CD4-positive, alpha-beta T cell (primary cell): ENCODE measurements at regions not wholly inside any gene's neighbourhood (a gene's known extent, or its start where the extent isn't known, plus 50 kb on each side); places are given as distances from the start of the nearest gene placed in this dataset.
"Not testable (repeated sequence)": the region's sequence is repeated elsewhere in the genome, so short reads cannot be mapped to it uniquely, and the experiment has no call there.

Source experiments
- ATAC-seq: fragments of 200-7000 bp; cut with Tn5 transposase; one replicate; pipeline ENCODE4 v1.10.0; 2022; ENCODE audit warnings: mild to moderate bottlenecking; ENCODE audit not compliant: poor library complexity
- CTCF ChIA-PET: fragments of 350-600 bp; sonication (Branson Sonifier 250); formaldehyde crosslinking; loops from one replicate; lab custom pipeline; 2021; ENCODE audit warnings: antibody characterized with exemption, inconsistent platforms; lab: Charles Lee
- POLR2A ChIA-PET: fragments of 350-600 bp; sonication (Branson Sonifier 250); formaldehyde crosslinking; loops from one replicate; lab custom pipeline; 2021; ENCODE audit warnings: antibody characterized with exemption, inconsistent platforms; lab: Charles Lee
- DNase-seq, 14 experiments: peaks; one replicate each; pipeline ENCODE4 v3.0.0-alpha.2; 2013 to 2020; ENCODE audit warnings: mixed read lengths in 2 of 14
- H3K27ac ChIP-seq, 2 donors: one replicate each; pipeline versions ENCODE4 v1.5.1 to v1.7.0; 2013; ENCODE audit warnings: low read length in 2 of 2, low read depth in 1 of 2, mild to moderate bottlenecking in 1 of 2
- H3K27me3 ChIP-seq, 2 experiments: 1 replicate in 1 of 2; 2 replicates in 1 of 2; pipeline versions ENCODE4 v1.6.1 to v1.7.0; 2013; ENCODE audit warnings: low read length in 2 of 2, control low read depth in 1 of 2, mild to moderate bottlenecking in 1 of 2, moderate library complexity in 1 of 2; ENCODE audit not compliant: insufficient read depth in 2 of 2, control insufficient read depth in 1 of 2
- H3K36me3 ChIP-seq: one replicate; pipeline ENCODE4 v1.6.1; 2013; ENCODE audit warnings: low read length, control low read depth; ENCODE audit not compliant: insufficient read depth
- H3K4me1 ChIP-seq: one replicate; pipeline ENCODE4 v1.6.1; 2013; ENCODE audit warnings: low read length, control low read depth; ENCODE audit not compliant: insufficient read depth
- H3K4me3 ChIP-seq: one replicate; pipeline ENCODE4 v1.5.1; 2013; ENCODE audit warnings: mild to moderate bottlenecking, low read length, moderate library complexity
- H3K9me3 ChIP-seq, 2 experiments: 1 replicate in 1 of 2; 2 replicates in 1 of 2; pipeline versions ENCODE4 v1.6.1 to v1.7.0; 2013; ENCODE audit warnings: low read length in 2 of 2, mild to moderate bottlenecking in 2 of 2, control low read depth in 1 of 2, moderate library complexity in 1 of 2; ENCODE audit not compliant: control insufficient read depth in 1 of 2, insufficient read depth in 1 of 2
- H3K27ac Mint-ChIP-seq: one replicate; pipeline ENCODE4 v1.8.0; 2020; ENCODE audit warnings: mixed read lengths
- H3K27me3 Mint-ChIP-seq: one replicate; pipeline ENCODE4 v1.8.0; 2021; ENCODE audit warnings: mixed read lengths
- H3K36me3 Mint-ChIP-seq: one replicate; pipeline ENCODE4 v1.8.0; 2021; ENCODE audit warnings: low read depth, mixed read lengths
- H3K4me1 Mint-ChIP-seq: one replicate; pipeline ENCODE4 v1.8.0; 2021; ENCODE audit warnings: low read depth, mixed read lengths
- H3K4me3 Mint-ChIP-seq: one replicate; pipeline ENCODE4 v1.8.0; 2020; ENCODE audit warnings: mild to moderate bottlenecking, mixed read lengths
- H3K9me3 Mint-ChIP-seq: one replicate; pipeline ENCODE4 v1.8.0; 2020; ENCODE audit warnings: mixed read lengths
- CTCF ChIP-seq: fragments of 200-600 bp; IDR thresholded peaks from one replicate; pipeline ENCODE4 v1.8.0; 2022; ENCODE audit warnings: antibody characterized with exemption, mild to moderate bottlenecking
- intact Hi-C, 2 experiments: fragments of 100-400 bp; cut with DNase I in 1 of 2; cut with micrococcal nuclease in 1 of 2; formaldehyde crosslinking; loops; one replicate each; pipeline versions ENCODE4 v1.15.1 to v1.9.0; 2023 to 2025; cut with DNase I, micrococcal nuclease

GRCh38 chr11:116030697-116031331 is 526.6 kb upstream of the CADM1 start:
- H3K4me3 ChIP-seq = no peak overlapping the region
- DNase-seq (no peak), ATAC-seq (no peak)
- H3K27me3 Mint-ChIP-seq = no peaks in the 10 kb centered on the region
- H3K27me3 ChIP-seq = no peaks in the 10 kb centered on the region
- POLR2A ChIA-PET = no interaction called here
- H3K9me3 Mint-ChIP-seq = peaks cover 5% of the 10 kb centered on the region
- no peak for TF ChIP-seq CTCF
- H3K36me3 Mint-ChIP-seq = no peaks in the 10 kb centered on the region
- CTCF ChIA-PET = no interaction called here
- no peaks in the 10 kb centered on the region for H3K36me3 ChIP-seq
- H3K27ac ChIP-seq = no peak overlapping the region
- no peaks in the 10 kb centered on the region for H3K9me3 ChIP-seq
- H3K4me1 Mint-ChIP-seq = no peaks in the 10 kb centered on the region
- no peak overlapping the region for H3K4me3 Mint-ChIP-seq
- no peaks in the 10 kb centered on the region for H3K4me1 ChIP-seq
- intact Hi-C loops = no loop called here
- no peak overlapping the region for H3K27ac Mint-ChIP-seq

- POLR2A ChIA-PET, H3K9me3 ChIP-seq: not testable (repeated sequence)
Observed at GRCh38 chr11:116028506-116028905, 524.3 kb upstream of the CADM1 start.

GRCh38 chr11:115999437-115999836 is 495.2 kb upstream of the CADM1 start:
- DNase-seq (no peak), ATAC-seq (no peak)
- Mint-ChIP-seq H3K36me3 (no peaks in the 10 kb centered on the region), H3K27me3 (peaks cover 6% of the 10 kb centered on the region), H3K4me3 (no peak overlapping the region), H3K4me1 (no peaks in the 10 kb centered on the region), H3K9me3 (no peaks in the 10 kb centered on the region), H3K27ac (no peak overlapping the region)
- H3K36me3 ChIP-seq = no peaks in the 10 kb centered on the region
- intact Hi-C loops = no loop called here
- H3K9me3 ChIP-seq = no peaks in the 10 kb centered on the region
- H3K4me3 ChIP-seq = no peak overlapping the region
- ChIA-PET POLR2A (no interaction called here), CTCF (no interaction called here)
- no peaks in the 10 kb centered on the region for H3K4me1 ChIP-seq
- no peak for TF ChIP-seq CTCF
- H3K27me3 ChIP-seq = no peaks in the 10 kb centered on the region
- no peak overlapping the region for H3K27ac ChIP-seq

More at GRCh38 chr11:116028506-116028905, 524.3 kb upstream of the CADM1 start:
- H3K36me3 Mint-ChIP-seq, DNase-seq, H3K4me1 ChIP-seq, H3K4me1 Mint-ChIP-seq, H3K4me3 ChIP-seq, H3K36me3 ChIP-seq, H3K9me3 Mint-ChIP-seq, CTCF ChIA-PET, ATAC-seq, H3K4me3 Mint-ChIP-seq, intact Hi-C loops, H3K27me3 ChIP-seq, H3K27ac Mint-ChIP-seq, H3K27ac ChIP-seq: not testable (repeated sequence)
- H3K27me3 Mint-ChIP-seq = peaks cover 18% of the 10 kb centered on the region

GRCh38 chr11:115996808-115997188 is 492.6 kb upstream of the CADM1 start:
- Mint-ChIP-seq H3K27me3 (peaks cover 12% of the 10 kb centered on the region), H3K36me3 (no peaks in the 10 kb centered on the region), H3K4me1 (no peaks in the 10 kb centered on the region), H3K4me3 (no peak overlapping the region), H3K9me3 (no peaks in the 10 kb centered on the region), H3K27ac (no peak overlapping the region)
- no peaks in the 10 kb centered on the region for H3K4me1 ChIP-seq
- ChIA-PET CTCF (no interaction called here), POLR2A (no interaction called here)
- H3K27ac ChIP-seq = no peak overlapping the region
- H3K9me3 ChIP-seq = no peaks in the 10 kb centered on the region
- H3K27me3 ChIP-seq = no peaks in the 10 kb centered on the region
- ATAC-seq (no peak), DNase-seq (peak in 2 of 14 experiments; percentile 20 to 25)
- TF ChIP-seq CTCF = no peak
- H3K36me3 ChIP-seq = no peaks in the 10 kb centered on the region
- no peak overlapping the region for H3K4me3 ChIP-seq
- intact Hi-C loops = no loop called here
